ENCODE measurements at regions not wholly inside any gene's neighbourhood (a gene's known extent, or its start where the extent isn't known, plus 50 kb on each side); places are given as distances from the start of the nearest gene placed in this dataset.
"Not testable (repeated sequence)": the region's sequence is repeated elsewhere in the genome, so short reads cannot be mapped to it uniquely, and the experiment has no call there.

- no peak for TF ChIP-seq RAD21 (IDR thresholded peaks at IDR 0.05 in 1 of 2, conservative IDR thresholded peaks at IDR 0.05 in 1 of 2; ENCODE audit: low read depth in 2 of 2, low read length in 2 of 2)
- no peak for TF ChIP-seq BRCA1 (IDR thresholded peaks at IDR 0.05; ENCODE audit: low read depth, low read length)
- no peak for TF ChIP-seq SRF (IDR thresholded peaks at IDR 0.05; ENCODE audit: low read depth, low read length)
These were observed 125.7 kb downstream of the CRLF2 start (continued) for GRCh38 chrX:1086444-1087409.

- H3K27ac ChIP-seq (ENCODE audit: low read depth, low read length); POLR2A ChIA-PET (ENCODE audit: partially characterized antibody); H3K79me1 ChIP-seq (ENCODE audit: low read depth, low read length); H3K23me2 ChIP-seq (ENCODE audit: low read depth, low read length); H2BK120ac ChIP-seq (replicated peaks; ENCODE audit: low read depth, low read length); H3K9ac ChIP-seq (replicated peaks in 1 of 4; ENCODE audit: extremely low read depth in 1 of 4, low read depth in 3 of 4, low read length in 3 of 4); H2AFZ ChIP-seq (ENCODE audit: low read length); H3K4me3 ChIP-seq (ENCODE audit: extremely low read depth in 1 of 4, insufficient read depth in 2 of 4, low read depth in 3 of 4, low read length in 4 of 4); H3K36me3 ChIP-seq (ENCODE audit: control insufficient read depth in 2 of 4, insufficient read depth in 4 of 4, low read length in 3 of 4); H2BK5ac ChIP-seq (ENCODE audit: low read depth, low read length); H3K18ac ChIP-seq (ENCODE audit: extremely low read depth, low read length); H3K14ac ChIP-seq (ENCODE audit: insufficient read length); H3K23ac ChIP-seq (ENCODE audit: insufficient read length); H4K5ac ChIP-seq (ENCODE audit: insufficient read length, low read depth, low read length); H2AK5ac ChIP-seq (ENCODE audit: low read depth, low read length); H3K4me1 ChIP-seq (replicated peaks in 1 of 4; ENCODE audit: control insufficient read depth in 3 of 4, insufficient read depth in 4 of 4, low read length in 3 of 4); H4K8ac ChIP-seq (ENCODE audit: extremely low read depth, insufficient read depth, low read length); FAIRE-seq; H4K20me1 ChIP-seq (replicated peaks in 1 of 2; ENCODE audit: control insufficient read depth in 1 of 2, insufficient read depth in 2 of 2, low read length in 2 of 2); CTCF ChIA-PET (ENCODE audit: partially characterized antibody); H3K4ac ChIP-seq (replicated peaks; ENCODE audit: insufficient read length, low read depth, low read length); DNase-seq (ENCODE audit: low read depth in 1 of 2, low spot score in 2 of 2); H2BK20ac ChIP-seq (ENCODE audit: low read length); H3K4me2 ChIP-seq (ENCODE audit: insufficient read depth in 1 of 2, low read depth in 2 of 2, low read length in 2 of 2); H3K27me3 ChIP-seq (replicated peaks in 1 of 4; ENCODE audit: control insufficient read depth in 3 of 4, extremely low read depth in 1 of 4, insufficient read depth in 3 of 4, low read length in 3 of 4); H3K79me2 ChIP-seq (ENCODE audit: control insufficient read depth in 1 of 2, insufficient read depth in 2 of 2, low read length in 2 of 2); H3K56ac ChIP-seq (replicated peaks; ENCODE audit: insufficient read length, low read depth, low read length); H4K91ac ChIP-seq (replicated peaks; ENCODE audit: insufficient read length, low read length); H2BK15ac ChIP-seq (ENCODE audit: low read length); H3K9me3 ChIP-seq (ENCODE audit: insufficient read depth in 2 of 2, low read depth in 1 of 2, low read length in 1 of 2); H2BK12ac ChIP-seq (ENCODE audit: low read depth, low read length): not testable (repeated sequence)
- 83% methylated on average over 2 of the region's 2 CpGs; no CpG with 5 or more reads in 1 of the 2 experiments for WGBS, 2 experiments (ENCODE audit: extremely low coverage in 1 of 2, insufficient coverage in 1 of 2, insufficient read length in 1 of 2, insufficient replicate concordance in 2 of 2, low coverage in 1 of 2, low lambda C conversion rate in 2 of 2, missing lambda C conversion rate in 1 of 2)
These were observed 126.6 kb downstream of the CRLF2 start for GRCh38 chrX:1085871-1086270.

Measured in H1 (cell line).